Vagina (tissue), 2 donors: ENCODE measurements at regions not wholly inside any gene's neighbourhood (a gene's known extent, or its start where the extent isn't known, plus 50 kb on each side); places are given as distances from the start of the nearest gene placed in this dataset.

Experiments
- POLR2A ChIP-seq, 2 donors: fragments of 450-650 bp; IDR thresholded peaks; one replicate each; pipeline ENCODE4 v1.6.1; 2017; ENCODE audit warnings: antibody characterized with exemption in 2 of 2, mild to moderate bottlenecking in 2 of 2, moderate library complexity in 2 of 2
- TF ChIP-seq, protein P1 (sequence below), 3 experiments: fragments of 450-650 bp in 2 of 3; fragments of 200-600 bp in 1 of 3; sonication (generic) in 1 of 3; IDR thresholded peaks; one replicate each; pipeline ENCODE4 v1.5.1; 2017 to 2019; ENCODE audit warnings: antibody characterized with exemption in 3 of 3, mild to moderate bottlenecking in 2 of 3, moderate library complexity in 2 of 3

DNA sequence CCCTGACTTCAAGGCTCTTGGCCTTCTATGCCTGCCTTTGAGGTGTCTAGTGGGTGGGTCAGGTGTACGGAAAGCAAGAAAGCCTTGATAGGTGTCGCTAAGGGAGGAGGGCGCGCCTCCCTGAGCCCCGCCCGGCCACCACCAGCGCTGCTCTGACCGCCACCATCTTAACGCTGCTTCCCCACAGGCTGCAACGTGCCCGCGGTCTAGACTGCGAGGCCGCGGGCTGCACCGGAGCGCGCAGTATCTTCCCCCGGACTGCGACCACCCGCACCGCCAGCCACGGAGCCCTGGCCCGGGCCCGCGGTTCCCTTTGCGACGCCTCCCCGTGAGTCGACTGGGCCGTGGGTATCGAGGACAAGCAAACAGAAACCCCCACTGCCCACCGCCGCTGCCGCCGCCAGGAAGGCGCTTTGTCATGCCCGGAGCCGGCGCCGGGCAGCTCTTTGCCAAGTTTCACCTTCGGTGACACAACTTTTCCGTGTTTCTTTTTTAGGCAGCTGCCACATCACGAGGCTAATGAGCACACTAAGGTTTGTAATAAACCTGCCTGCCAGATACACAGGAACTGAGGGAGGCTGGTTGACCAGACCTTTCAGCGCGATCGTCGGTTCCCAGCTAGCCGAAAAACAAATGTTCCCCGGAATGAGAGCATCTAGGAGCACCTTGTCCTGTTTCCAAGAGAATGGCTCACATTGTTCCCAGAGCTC is 335.8 kb upstream of the F9 start:
- TF ChIP-seq POLR2A (IDR thresholded peaks at IDR 0.05) = no peak
- TF ChIP-seq, protein P1, sequence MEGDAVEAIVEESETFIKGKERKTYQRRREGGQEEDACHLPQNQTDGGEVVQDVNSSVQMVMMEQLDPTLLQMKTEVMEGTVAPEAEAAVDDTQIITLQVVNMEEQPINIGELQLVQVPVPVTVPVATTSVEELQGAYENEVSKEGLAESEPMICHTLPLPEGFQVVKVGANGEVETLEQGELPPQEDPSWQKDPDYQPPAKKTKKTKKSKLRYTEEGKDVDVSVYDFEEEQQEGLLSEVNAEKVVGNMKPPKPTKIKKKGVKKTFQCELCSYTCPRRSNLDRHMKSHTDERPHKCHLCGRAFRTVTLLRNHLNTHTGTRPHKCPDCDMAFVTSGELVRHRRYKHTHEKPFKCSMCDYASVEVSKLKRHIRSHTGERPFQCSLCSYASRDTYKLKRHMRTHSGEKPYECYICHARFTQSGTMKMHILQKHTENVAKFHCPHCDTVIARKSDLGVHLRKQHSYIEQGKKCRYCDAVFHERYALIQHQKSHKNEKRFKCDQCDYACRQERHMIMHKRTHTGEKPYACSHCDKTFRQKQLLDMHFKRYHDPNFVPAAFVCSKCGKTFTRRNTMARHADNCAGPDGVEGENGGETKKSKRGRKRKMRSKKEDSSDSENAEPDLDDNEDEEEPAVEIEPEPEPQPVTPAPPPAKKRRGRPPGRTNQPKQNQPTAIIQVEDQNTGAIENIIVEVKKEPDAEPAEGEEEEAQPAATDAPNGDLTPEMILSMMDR (IDR thresholded peaks at IDR 0.05) = no peak
